GM21381 (cell line): ENCODE measurements at regions not wholly inside any gene's neighbourhood (a gene's known extent, or its start where the extent isn't known, plus 50 kb on each side); places are given as distances from the start of the nearest gene placed in this dataset.

Experiments used
- ATAC-seq: cut with Tn5 transposase; IDR thresholded peaks from one replicate; pipeline ENCODE4 v1.9.1; 2021; ENCODE audit warnings: mild to moderate bottlenecking, moderate library complexity; ENCODE audit not compliant: unreplicated experiment

DNA sequence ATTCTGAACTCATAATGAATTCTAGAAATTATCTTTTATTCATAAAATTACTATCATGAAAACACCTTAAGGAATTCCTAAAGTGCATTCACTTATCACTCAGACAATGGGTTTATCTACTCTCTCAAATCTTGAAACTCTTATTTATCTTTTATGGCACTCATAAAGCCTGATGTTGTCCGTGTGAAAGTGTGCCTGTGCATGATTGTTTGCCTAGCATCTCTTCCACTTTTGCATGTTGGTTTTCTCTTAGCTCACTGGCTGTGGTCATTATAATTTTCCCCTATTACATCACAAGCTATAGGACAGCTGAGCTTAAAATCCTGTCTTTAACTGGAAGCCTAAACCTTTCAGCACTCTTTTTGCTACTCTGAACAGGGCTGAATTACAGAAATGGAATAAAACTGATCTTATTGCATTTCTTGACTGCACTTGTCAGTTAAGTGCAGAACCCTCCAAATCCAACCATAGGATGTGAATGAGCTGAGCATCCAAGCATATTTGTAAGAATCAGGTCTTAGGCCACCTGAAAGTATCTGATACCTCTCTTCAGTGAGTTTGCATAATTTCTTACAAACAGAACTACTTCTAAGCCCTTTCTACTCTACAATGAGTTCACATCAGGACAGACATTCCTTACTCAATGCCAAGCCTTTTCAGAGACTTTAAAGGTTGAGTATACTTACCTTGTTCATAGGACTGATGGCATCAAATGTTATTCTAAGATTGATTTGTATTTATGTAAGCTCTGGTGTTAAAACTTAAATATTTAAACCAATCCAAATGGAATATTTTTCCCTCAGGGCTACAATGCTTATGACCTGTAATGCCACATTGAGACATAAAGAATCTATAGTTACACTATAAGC lies 221.2 kb upstream of the KITLG start:
- no peak for ATAC-seq

DNA sequence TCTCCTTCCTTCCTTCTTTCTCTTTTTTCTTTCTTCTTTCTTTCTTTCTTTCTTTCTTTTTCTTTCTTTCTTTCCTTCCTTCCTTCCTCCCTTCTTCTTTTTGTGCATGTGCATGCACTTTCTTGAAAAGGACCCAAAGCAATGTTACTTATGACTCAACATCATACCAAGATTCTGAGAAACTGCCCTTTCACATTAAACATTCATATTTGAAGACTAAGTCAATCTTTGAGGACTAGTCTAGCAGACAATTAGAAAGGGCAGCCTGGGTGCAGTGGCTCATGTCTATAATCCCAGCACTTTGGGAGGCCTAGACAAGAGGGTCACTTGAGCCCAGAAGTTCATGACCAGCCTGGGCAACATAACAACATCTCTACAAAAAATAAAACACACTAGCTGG lies 212.8 kb upstream of the KITLG start:
- no peak for ATAC-seq

DNA sequence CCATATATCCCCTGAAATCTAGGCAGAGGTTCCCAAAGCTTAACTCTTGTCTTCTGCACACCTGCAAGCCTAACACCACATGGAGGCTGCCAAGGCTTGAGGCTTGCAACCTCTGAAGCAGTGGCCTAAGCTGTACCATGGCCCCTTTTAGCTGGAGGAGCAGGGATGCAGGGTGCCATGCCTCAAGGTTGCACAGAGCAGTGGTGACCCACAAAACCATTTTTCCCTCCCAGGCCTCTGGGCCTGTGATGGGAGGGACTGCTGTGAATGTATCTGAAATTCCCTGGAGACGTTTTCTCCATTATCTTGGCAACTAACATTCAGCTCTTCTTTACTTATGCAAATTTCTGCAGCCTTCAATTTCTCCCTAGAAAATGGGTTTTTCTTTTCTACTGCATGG lies 210.0 kb upstream of the KITLG start:
- ATAC-seq = no peak

DNA sequence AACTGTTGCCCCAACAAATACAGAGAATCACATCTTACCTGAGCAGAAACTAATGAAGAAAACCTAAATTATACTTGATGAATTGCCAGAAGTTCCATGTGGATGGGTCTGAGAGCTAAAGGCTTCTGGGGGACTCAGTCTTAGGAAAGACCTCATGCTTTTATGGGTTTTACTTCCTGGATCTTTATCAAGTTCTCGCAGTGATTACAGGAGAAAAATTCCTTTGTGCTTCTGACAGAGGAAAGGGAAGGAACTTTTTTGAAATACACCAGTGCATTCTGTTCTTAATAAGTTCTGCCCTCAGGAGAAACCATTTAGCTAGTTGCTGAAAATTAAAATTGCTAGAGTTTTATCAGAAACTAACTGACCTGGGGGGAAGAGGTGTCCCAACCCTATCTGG lies 203.9 kb upstream of the KITLG start:
- ATAC-seq = no peak

DNA sequence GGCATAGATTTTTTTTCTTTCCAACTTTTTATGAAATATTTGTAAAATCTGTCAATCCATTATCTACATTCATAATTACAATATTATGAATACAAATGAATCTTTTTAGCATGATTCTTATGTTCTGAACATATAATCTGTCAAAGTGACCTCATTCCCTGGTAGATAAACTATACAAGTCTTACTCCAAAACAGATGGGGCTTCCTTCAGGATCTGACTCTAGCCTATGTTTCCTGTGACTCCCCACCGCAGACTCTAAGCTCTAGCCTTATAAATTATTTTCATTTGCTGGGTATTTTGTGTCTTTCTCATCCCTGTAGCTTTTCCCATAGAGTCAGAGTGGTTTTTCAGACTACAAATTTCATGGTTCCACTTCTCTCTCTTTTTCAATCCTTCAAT lies 202.1 kb upstream of the KITLG start:
- ATAC-seq = no peak

DNA sequence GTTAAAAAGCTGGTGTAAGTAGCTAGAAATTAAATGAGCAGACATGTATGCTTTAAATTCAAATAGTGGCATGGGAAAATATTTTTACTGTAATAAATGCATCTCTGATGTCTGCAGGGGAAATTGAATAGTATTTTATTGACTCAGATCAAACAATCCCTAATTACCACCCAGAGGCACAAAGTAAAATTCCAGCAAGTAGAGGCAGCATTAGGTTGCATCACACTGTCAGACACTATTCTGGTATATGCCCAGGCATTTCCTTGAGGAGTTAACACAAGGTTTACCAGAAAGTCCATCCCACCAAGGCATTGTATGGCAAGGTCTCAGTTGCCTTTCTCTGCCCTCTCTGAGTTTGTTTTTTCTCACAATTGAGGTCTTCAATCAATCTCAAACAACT lies 201.6 kb upstream of the KITLG start:
- no peak for ATAC-seq

DNA sequence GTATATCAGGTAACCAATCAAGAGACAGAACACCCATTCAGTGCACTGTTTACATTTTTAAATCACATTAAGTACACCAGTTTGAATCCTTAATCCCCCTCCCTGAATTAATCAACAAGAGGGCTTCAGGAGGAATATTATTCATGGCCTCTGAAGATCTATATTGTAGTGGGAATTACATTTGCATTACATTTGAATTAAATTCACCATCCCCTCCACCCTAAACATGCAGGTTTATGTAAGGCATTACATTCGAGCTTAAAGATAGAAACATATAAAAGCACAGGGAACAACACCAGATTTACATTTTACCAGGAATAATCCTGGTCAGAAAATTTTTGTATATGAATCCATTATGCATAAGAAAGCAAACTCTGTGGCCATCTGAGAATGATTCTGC lies 197.8 kb upstream of the KITLG start:
- ATAC-seq = no peak

DNA sequence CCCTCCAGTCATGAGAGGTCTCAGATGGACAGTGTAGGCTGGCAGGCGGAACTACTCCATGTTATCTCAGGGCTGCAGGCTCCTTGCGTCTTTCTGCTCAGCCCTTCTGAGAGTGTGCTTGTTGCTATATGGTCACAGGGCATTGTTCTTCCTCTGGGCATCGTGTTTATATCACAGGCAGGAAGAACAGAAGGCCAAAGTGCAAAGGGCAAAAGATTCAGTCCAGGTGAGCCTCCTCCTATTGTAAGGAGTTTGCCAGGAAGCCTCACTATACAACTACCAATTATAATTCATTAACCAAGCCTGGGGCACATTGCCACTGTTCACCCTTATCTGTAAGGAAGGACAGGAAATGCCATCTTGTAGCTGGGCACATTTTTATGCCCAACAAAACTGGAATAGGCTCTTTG lies 195.5 kb upstream of the KITLG start:
- no peak for ATAC-seq

DNA sequence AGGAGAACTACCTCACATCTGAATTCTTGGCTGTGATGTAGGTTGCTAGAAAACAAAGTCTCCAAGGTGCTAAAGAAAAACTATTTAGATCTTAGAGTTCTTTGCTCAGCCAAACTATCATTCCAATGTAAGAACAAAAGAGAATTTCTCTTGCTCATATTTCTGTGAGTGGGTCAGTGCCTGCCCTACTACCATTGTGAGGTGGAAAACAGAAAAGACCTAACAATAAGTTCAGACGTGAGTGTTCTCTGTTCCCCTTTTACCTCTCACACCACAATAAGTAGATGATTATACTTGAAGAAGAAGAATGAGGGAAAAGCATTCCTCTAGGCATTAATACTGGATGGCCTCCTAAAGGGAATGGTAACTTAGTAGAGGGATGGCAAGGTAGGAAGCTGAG lies 187.4 kb upstream of the KITLG start:
- no peak for ATAC-seq

DNA sequence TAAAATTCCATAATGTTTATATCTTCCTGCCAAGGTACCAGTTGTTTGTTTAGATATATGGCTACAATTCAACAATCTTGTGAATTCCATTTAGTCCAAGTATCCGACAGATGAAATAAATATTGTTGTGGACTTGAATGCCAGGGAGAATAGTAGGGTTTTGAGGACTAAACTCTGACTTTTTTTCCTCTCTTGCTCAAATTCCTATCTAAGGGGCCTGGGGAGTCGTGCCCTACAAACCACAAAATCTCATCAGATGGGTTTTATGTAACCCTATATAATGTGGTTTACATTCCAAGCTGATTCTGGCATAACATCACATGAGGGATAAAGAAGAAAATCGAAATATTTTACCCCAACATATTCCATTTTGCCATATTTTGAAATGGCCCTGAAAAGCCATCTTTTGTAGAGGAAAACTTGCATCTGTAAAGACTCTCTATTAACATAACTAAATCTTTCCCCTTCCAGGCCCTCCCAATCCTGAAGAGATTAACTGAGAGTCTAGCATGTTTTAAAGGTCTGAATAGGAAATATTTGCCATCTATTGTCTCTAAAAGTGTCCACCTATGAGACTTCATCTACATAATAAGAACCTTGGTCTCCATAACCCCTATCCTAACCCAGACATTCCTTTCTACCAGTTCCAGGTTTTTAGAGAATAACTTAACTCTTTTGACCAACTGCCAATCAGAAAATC lies 184.7 kb upstream of the KITLG start:
- no peak for ATAC-seq

DNA sequence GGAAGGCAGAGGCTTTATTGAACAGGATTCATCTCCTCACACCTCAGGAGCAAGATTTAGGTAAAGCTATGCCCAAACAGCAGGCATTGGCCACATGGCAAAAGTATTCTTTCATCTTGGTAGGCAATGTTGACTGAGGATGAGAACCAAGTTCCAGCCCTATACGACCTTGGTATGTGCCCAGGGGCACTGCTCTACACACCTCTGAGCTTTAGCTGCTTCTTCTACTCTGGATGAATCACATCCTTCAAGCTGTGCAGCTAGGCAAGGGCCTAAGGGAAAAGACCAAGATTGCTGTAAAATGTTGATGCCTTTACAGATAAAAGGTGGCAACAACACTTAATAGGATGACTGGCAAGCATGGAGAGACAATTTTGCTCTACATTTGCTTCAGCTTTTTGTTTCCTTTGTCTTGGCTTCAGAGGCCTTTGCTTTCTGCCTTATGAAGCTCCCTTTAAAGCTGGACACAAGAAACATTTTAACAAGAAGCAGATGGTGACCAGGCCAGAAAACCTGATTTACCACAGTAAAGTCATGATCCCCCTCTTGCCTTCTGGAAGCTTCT lies 183.3 kb upstream of the KITLG start:
- no peak for ATAC-seq

DNA sequence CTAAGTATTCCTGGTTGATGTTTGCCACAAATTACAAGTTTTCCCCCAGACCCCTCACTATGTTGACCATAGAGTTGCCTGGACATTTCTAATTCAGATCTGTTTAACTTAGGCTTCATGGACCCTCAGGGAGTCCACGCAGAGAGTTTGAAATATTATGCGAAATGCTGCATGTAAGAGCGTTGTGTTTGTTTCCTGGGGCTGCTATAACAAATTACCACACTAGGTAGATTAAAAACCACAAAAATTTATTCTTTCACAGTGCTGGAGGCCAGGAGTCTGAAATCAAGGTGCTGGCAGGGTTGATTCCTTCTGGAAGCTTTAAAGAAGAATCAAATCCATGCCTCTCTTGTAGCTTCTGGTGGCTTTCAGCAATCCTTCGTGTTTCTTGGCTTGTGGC lies 177.9 kb upstream of the KITLG start:
- no peak for ATAC-seq

DNA sequence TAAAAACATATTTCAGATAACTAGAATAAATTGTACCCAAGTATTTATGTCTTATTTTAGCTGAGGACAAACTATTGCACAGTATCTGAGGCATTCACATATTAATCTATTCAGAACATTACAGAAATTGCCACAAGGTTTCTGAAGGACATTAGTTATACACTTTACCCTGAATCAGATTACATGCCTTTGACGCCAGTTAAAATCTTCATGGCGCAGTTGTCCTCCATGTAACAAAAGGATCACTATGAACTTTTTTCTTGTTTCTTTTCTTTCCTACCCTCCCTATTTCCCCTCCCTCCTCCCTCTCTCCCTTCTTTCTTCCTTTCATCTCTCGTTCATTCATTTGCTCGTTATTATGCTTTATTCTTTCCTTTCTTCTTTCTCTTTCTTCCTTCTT lies 176.6 kb upstream of the KITLG start:
- no peak for ATAC-seq

DNA sequence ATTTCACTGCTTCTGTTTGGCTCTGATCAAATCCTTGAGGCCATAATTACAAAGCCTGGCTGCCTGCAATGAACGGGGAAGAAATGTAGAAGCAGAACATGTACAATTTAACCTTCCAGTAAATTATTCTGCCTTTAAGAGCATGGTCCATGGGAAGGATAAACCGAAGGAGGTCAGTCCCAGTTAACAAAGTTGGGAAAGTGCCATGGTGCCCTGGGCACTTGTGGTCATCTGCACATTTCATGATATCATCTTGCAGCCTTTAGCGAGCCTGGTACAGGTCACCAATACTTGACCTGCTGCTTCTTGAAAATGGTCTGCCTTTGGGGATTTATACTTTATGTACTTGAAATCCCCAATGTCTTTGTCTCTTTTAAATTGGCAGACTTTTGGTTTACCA lies 175.9 kb upstream of the KITLG start:
- no peak for ATAC-seq

DNA sequence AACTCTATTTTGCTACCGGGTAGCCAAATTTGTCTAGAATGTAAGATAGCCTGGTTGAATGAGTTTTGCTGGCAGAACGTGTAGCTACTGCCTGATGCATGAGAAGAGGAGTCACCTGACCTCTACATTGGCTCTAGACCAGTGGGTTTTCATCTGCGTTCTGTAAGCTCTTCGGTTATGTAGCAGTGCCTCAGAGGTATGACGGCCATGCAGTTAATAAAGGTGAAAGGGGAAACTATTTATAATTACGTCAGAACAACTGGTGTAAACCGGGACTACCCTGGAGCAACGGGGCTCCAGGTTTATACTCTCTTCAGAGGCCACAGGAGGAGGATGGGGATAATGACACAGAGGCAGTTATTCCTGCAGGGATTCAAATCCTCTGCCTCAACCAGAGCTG lies 173.4 kb upstream of the KITLG start:
- no peak for ATAC-seq

DNA sequence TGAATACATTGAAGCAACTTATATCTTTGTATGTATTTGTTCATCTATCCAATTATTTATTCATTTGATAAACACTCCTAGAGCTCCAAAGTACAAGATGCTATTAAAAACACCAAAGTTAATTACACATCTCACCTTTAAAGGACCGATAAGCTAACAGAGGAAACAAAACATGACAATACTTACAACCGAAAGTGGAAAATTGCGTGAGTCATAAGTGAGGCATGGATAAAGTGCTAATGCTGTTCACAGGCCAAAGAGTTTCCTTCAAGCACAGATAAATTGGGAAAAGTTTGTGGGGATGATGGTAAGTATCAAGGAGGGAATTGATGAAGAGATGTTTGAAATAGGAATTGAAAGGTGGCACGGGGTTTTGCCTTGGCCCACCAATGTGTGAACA lies 172.8 kb upstream of the KITLG start:
- no peak for ATAC-seq

DNA sequence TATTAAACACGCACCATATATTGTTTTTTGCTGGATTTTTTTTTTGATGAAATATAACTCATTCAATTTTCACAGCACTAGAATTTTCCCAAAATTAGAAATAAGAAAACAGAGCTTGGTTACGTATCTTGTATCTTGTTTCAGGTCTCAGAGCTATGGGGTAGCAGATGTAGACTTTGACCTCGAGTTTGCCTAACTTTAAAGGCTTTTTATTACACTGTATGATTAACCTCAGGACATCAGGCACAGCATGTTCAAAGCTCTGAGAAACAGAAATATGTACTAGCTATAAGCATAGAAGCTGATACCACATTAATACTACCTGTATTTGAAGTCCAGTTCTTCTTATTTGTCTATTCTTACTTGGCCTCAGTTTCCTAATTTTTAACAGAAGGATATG lies 171.9 kb upstream of the KITLG start:
- ATAC-seq = no peak

DNA sequence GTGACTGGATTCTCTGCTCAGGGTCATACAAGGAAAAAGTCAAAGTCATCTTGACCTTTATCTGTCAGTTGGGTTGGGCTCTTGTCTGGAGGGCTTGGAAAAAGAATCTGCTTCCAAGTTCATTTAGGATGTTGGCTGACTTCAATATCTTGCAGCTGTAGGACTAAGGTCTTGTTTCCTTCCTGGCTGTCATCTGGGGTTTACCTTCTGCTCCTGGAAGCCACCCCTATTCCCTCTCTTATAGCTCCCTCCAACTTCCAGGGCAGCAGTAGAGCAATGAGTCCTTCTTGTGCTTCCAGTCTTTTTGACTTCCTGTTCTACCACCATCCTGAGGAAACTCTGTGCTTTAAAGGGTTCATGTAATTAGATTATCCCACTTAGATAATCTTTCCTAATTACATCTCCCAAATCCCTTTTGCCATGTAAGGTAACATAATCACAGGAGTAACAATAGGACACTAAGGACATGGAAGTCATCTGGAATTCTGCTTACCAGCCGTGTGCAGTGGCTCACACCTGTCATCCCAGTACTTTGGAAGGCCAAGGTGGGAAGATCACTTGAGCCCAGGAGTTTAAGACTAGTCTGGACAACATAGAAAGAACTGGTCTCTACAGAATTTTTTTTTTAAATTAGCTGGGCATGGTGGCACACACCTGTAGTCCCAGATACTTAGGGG lies 170.7 kb upstream of the KITLG start:
- ATAC-seq = no peak

DNA sequence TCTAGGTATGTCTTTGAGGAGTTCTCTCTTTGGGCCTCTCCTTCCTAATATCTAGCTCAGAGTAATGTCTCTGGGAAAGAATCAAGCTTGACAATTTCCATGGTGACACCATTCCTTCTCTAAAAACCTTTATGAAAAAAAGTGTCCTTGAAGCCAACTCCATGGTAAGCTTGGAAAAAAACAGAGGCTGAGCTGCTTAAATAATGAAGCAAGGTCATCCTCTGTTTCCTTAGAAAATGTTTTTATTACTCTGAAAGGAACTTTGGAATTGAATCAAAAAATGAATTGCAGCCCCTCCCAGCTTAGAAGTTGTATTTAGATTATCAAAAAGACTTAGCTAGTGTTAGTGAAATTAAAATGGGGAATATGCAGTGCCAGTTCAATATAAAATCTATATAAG lies 166.1 kb upstream of the KITLG start:
- no peak for ATAC-seq

DNA sequence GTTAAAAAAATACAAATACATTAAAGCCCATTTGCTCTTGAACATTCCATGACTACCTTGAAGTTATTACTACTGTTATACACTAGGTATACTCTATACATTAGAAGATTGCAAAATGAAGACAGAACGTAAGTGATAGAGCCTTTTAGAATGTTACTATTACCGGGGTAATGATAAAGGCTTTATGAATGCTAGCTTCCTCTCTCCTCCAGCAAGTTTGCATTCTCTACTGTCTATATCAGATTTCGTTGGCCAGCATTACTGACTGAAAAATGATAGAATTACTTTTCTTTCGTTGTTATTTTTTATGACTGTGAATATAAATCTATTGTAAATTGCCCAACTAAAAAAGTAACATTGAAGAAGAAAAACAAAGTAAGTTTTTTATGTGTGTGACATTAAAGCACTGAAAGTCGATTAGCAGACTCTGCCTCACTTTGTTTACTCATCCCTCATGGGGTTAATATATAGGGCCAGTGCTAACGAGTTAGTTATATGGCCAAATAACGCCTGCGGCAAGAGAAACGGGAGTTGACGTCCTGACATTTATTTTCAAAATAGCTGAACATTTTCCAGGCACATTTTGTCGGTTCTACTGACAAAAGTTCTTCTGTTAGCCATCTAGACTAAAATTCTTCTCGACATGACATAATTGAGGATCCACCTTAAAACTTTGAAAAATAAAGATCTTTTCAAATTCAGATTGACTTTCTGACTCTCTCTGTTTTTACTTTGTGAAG lies 163.8 kb upstream of the KITLG start:
- ATAC-seq = no peak
